ENCODE measurements at regions not wholly inside any gene's neighbourhood (a gene's known extent, or its start where the extent isn't known, plus 50 kb on each side); places are given as distances from the start of the nearest gene placed in this dataset.

DNA sequence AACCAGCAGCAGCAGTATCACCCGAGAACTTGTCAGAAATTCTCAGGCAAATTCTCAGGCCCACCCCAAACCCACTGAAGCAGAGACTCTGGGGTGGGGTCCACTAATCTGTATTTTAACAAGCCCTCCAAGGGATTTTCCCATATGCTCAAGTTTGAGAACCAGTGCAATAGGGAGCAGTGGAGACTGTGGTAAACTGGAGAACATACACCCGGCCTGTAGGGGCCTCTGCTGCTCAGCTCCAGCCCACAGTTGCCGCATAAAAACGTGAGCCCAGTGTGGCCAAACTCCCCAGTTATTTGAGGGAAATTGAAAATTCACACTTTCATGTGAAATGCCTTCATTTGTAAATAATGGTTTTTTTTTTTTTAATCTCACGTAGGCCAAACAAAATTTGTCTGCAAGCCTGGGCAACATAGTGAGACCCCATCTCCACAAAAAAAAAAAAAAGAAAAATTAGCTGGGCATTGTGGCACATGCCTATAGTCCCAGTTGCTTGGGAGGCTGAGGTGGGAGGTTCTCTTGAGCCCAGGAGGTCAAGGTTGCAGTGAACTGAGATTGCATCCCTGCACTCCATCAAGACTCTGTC, 97.6 kb upstream of the ZMIZ1 start:
- Histone ChIP-seq H3K27me3 (ENCODE audit: control insufficient read depth, insufficient read depth, low read length) (no peaks in the 10 kb centered on the region; the same call in 1 of the 2 replicates), H3K27ac (ENCODE audit: low read depth, low read length) (no peak overlapping the region), H3K4me3 (ENCODE audit: low read depth, low read length) (no peak overlapping the region), H3K36me3 (ENCODE audit: control insufficient read depth, insufficient read depth, low read length) (no peaks in the 10 kb centered on the region), H3K4me1 (ENCODE audit: control insufficient read depth, insufficient read depth, low read length) (peaks cover 22% of the 10 kb centered on the region), H3K9ac (ENCODE audit: low read depth, low read length) (no peak overlapping the region), H3K9me3 (ENCODE audit: control insufficient read depth, insufficient read depth, low read length) (no peaks in the 10 kb centered on the region)

DNA sequence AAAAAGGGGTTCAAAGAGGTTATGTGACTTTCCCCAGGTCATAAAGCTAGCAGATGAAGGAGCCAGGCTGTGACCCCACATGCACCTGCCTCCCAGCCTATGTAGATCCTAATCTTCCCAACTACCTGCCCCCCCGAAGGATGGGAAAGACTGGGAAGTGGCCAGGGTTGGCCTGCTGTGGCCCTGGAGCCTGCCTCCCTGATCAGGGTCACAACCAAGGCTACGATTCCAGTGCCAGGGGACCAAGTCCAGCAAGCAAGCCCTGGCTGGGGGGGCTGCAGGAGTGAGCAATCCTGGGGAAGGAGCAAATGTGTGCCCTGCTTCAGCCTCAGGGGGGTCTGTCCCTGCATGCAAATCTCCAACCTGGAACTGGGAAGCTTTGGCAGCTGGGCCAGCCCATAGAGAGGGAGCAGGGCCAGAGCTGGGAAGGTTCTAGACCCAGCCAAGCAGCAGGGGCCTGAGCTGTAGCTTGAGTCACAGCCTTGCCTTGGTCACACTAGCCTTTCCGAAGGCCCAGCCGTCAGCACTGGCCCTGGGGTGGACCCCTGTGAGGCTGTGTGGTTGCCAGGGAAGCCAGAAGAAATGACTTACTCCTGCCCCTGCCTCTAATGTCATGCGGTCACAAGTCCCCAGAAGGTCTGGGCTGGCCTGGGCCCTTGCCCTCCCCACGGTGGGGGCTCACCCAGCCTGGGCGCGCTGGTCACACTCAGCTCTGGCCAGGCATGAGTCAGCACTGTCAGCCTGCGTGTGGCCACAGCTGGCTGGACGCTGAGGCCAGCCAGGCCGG, 96.4 kb upstream of the ZMIZ1 start:
- Histone ChIP-seq H3K27ac (ENCODE audit: low read depth, low read length) (peak overlapping the region; percentile 98), H3K36me3 (ENCODE audit: control insufficient read depth, insufficient read depth, low read length) (no peaks in the 10 kb centered on the region), H3K27me3 (ENCODE audit: control insufficient read depth, insufficient read depth, low read length) (no peaks in the 10 kb centered on the region; the same call in 1 of the 2 replicates), H3K9ac (ENCODE audit: low read depth, low read length) (no peak overlapping the region), H3K9me3 (ENCODE audit: control insufficient read depth, insufficient read depth, low read length) (no peaks in the 10 kb centered on the region), H3K4me3 (ENCODE audit: low read depth, low read length) (no peak overlapping the region), H3K4me1 (ENCODE audit: control insufficient read depth, insufficient read depth, low read length) (peaks cover 22% of the 10 kb centered on the region)

DNA sequence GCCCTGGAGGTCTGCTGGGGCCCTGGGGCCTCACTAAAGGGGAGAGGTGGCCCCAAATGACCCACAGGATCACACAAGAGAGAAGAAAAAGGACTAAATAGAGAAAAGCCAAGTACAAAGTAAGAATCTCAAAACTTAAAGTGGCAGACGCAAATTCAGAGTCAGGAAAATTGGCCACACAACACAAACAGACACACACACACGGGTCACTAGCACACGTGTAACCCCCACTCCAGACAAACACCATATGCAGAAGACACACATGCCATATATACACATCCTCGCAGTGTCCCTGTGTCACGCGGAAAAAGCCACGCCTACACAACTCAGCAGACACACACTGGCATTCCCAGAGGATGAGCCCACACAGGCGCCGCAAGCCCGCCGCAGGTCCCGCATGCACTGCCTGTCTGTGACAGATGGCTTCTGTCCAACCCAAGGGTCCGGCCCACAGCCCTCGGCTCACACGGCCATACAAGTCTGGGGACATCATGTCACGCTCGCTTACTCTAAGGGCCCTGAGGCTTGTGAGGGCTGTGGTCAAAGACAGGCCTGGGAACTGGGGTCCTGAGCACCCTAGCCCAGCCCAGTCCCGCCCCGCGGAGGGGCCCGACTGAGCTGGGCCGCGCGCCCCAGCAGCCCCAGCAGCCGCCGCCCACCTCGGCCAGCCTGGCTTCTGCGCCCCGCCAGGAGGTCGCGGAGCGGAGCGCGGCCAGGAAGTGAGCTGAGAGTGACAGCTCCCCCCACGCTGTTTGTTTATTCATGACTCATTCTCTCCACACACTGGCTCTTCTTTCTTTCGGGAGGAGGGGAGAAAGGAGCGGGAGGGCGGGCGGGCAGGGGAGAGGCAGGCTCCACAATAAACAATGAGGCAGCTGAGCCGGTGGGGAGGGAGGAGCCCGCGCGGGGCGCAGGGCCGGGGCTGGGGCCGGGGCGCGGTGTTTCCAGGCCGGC, 95.5 kb upstream of the ZMIZ1 start:
- Histone ChIP-seq H3K4me3 (ENCODE audit: low read depth, low read length) (peak overlapping the region; percentile 61), H3K4me1 (ENCODE audit: control insufficient read depth, insufficient read depth, low read length) (peaks cover 22% of the 10 kb centered on the region), H3K27me3 (ENCODE audit: control insufficient read depth, insufficient read depth, low read length) (no peaks in the 10 kb centered on the region; the same call in 1 of the 2 replicates), H3K27ac (ENCODE audit: low read depth, low read length) (peak overlapping the region; percentile 98), H3K9ac (ENCODE audit: low read depth, low read length) (peak overlapping the region; percentile 36), H3K9me3 (ENCODE audit: control insufficient read depth, insufficient read depth, low read length) (no peaks in the 10 kb centered on the region), H3K36me3 (ENCODE audit: control insufficient read depth, insufficient read depth, low read length) (no peaks in the 10 kb centered on the region)

DNA sequence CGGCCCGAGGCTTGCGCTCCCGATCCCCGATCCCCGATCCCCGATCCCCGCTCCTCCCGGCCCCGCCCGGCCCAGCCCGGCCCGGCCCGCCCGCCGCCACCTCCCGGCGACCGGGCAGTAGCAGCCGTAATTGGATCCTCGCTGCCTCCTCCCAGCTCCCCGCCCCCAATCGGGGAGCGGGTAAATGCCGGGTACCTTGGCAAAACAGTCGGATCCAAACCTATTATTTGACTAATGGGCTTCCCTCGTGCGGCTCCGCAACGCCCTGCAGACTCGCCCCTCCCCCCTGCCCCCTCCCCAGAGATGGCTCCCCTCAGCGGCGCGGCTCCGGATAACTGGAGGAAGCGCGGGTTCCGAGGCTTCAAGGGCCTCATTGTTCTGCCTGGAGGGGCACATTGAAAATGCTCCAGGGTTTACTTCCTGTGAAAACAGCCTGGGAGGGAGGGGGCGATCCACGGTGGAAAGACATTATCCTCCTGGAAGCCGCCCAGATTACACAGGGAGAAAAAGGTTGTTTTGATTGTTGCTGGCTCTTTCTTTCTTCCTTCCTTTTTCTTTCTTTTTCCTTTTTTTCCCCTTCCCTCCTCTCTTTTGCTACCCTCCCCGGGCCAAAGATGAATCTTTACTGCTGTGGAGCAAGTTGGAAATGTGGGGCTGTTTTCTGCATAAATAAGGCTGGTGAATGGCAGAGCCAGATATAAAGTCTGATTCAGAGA, 94.7 kb upstream of the ZMIZ1 start:
- H3K9ac ChIP-seq (ENCODE audit: low read depth, low read length), result peak overlapping the region; percentile 80
- H3K9me3 ChIP-seq (ENCODE audit: control insufficient read depth, insufficient read depth, low read length), result no peaks in the 10 kb centered on the region
- H3K4me1 ChIP-seq (ENCODE audit: control insufficient read depth, insufficient read depth, low read length), result peaks cover 22% of the 10 kb centered on the region
- H3K36me3 ChIP-seq (ENCODE audit: control insufficient read depth, insufficient read depth, low read length), result no peaks in the 10 kb centered on the region
- peak overlapping the region; percentile 53 for H3K4me3 ChIP-seq (ENCODE audit: low read depth, low read length)
- no peaks in the 10 kb centered on the region; the same call in 1 of the 2 replicates for H3K27me3 ChIP-seq (ENCODE audit: control insufficient read depth, insufficient read depth, low read length)
- peak overlapping the region; percentile 98 for H3K27ac ChIP-seq (ENCODE audit: low read depth, low read length)

DNA sequence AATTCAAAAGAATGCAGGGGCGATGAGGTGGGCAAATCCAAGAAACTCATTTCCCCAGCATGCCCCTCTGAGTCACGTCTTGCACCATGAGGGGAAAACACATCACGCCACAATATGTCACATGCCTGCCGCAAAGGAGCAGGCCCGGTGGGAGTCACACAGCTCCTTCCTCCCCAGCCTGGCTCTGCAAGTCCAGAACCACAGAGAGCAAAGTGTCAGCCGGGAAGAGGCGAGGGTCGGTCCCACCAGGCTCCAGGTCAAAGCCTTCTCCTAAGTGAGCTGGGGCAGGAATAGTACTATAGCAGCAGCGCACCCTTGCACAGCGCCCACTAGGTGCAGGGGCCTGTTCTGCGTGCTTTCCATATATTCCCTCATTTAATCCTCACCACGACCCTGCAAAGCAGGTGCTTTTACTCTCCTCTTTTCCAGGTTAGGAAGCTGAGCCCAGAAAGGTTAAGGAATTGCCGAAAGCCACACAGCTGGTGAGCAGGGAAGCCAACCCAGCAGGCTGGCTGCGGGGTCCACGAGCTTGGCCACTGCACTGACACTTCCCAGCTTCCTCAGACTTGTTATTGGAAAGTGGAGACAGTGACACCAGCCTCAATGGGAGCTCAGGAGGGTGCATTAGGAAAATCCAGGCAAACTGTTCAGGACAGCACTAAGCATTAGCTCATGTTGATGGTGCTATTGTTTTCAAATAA, 94.0 kb upstream of the ZMIZ1 start:
- Histone ChIP-seq H3K9me3 (ENCODE audit: control insufficient read depth, insufficient read depth, low read length) (no peaks in the 10 kb centered on the region), H3K27me3 (ENCODE audit: control insufficient read depth, insufficient read depth, low read length) (no peaks in the 10 kb centered on the region; the same call in 1 of the 2 replicates), H3K4me3 (ENCODE audit: low read depth, low read length) (peak overlapping the region; percentile 53), H3K36me3 (ENCODE audit: control insufficient read depth, insufficient read depth, low read length) (no peaks in the 10 kb centered on the region), H3K9ac (ENCODE audit: low read depth, low read length) (peak overlapping the region; percentile 80; the same call in 1 of the 2 replicates), H3K27ac (ENCODE audit: low read depth, low read length) (peak overlapping the region; percentile 98), H3K4me1 (ENCODE audit: control insufficient read depth, insufficient read depth, low read length) (peaks cover 22% of the 10 kb centered on the region)

DNA sequence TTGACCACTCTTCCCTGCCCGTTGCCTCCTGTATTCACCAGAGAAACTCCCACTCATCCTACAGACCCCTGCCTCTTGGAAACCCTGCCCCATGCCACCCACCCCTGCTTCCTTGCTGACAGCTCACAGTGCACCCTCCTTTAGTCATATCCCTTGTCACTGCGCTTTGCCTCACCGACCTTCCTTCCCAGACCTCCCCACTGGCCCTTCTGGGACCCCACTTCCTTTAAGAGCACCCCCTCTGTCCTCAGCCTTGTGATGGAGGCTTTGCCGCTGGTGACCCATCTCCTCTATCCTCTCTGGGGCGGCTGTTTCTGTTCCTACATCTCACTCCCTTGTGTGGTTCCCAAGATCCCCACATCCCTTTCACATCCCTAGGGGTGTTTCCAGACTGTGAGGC, 92.8 kb upstream of the ZMIZ1 start:
- no peaks in the 10 kb centered on the region for H3K9me3 ChIP-seq (ENCODE audit: control insufficient read depth, insufficient read depth, low read length)
- H3K36me3 ChIP-seq (ENCODE audit: control insufficient read depth, insufficient read depth, low read length), result no peaks in the 10 kb centered on the region
- H3K4me3 ChIP-seq (ENCODE audit: low read depth, low read length), result no peak overlapping the region
- H3K27me3 ChIP-seq (ENCODE audit: control insufficient read depth, insufficient read depth, low read length), result no peaks in the 10 kb centered on the region
- H3K9ac ChIP-seq (ENCODE audit: low read depth, low read length), result no peak overlapping the region
- peaks cover 22% of the 10 kb centered on the region for H3K4me1 ChIP-seq (ENCODE audit: control insufficient read depth, insufficient read depth, low read length)
- H3K27ac ChIP-seq (ENCODE audit: low read depth, low read length), result no peak overlapping the region

DNA sequence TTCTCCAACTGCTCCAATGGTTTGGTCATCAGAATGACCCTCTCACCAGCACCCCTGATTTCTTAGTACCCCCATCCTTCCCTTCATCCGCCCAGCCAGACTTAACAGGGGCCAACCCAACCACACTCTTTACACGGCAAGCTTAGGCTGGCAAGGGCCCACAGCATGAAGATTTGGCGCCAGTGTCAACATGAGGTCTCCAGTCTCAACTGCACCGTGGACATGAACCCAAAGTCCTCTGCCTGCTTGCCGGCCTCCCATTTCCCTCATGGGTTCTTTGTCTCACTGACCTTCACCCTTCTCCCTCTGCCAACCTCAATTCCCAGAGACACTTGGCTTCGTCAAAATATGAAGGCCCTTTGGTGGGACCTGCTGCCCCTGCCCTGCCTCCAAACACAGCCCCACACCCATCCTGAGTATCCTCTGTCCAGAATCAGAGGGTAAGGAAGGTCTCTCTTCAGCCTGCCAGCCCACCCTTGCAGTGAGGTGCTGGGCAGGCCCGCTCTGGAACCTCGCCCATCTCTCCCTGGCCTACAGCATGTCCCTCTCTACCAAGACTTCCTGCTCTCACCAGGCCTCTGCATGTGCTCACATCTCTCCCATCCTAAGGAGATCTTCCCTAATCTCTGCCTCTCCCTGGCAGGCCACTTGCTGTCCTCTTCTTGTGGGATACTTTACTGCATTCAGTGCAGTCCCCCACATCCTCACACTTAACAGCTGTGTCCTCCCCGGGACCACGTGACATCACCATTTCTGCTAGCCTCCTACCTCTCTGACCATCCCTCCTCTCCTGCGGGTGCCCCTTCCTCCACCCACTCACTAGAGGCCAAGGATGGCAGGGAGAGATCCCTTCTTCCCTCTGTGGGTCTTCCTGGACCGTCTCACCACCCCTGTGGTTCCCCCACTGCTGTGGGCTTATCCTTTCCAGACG, 91.7 kb upstream of the ZMIZ1 start:
- H3K27ac ChIP-seq (ENCODE audit: low read depth, low read length), result no peak overlapping the region
- no peak overlapping the region for H3K4me3 ChIP-seq (ENCODE audit: low read depth, low read length)
- no peak overlapping the region for H3K9ac ChIP-seq (ENCODE audit: low read depth, low read length)
- H3K27me3 ChIP-seq (ENCODE audit: control insufficient read depth, insufficient read depth, low read length), result no peaks in the 10 kb centered on the region
- H3K36me3 ChIP-seq (ENCODE audit: control insufficient read depth, insufficient read depth, low read length), result no peaks in the 10 kb centered on the region
- no peaks in the 10 kb centered on the region for H3K9me3 ChIP-seq (ENCODE audit: control insufficient read depth, insufficient read depth, low read length)
- peaks cover 22% of the 10 kb centered on the region for H3K4me1 ChIP-seq (ENCODE audit: control insufficient read depth, insufficient read depth, low read length)

DNA sequence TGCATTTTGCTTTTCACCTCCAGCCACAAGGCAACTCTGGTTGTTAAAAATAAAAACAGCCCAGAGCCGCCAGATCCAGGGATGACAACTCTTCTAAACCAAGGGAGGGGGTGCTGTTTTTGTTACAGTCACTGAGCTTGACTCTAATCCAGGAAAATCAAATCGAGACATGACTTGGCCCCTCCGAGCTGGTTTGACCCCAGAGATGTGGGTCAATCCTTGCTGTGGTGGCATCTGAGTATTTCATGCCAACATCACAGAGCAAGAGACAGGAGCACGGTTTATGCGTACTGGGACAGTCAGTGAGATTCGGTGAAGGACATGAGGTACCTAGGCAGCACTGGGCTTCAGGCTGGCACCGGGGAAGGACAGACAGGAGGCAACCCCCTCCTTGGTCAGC, 88.8 kb upstream of the ZMIZ1 start:
- no peaks in the 10 kb centered on the region for H3K36me3 ChIP-seq (ENCODE audit: control insufficient read depth, insufficient read depth, low read length)
- no peak overlapping the region for H3K4me3 ChIP-seq (ENCODE audit: low read depth, low read length)
- no peak overlapping the region for H3K9ac ChIP-seq (ENCODE audit: low read depth, low read length)
- no peak overlapping the region for H3K27ac ChIP-seq (ENCODE audit: low read depth, low read length)
- H3K27me3 ChIP-seq (ENCODE audit: control insufficient read depth, insufficient read depth, low read length), result no peaks in the 10 kb centered on the region
- peaks cover 5% of the 10 kb centered on the region; the same call in 1 of the 2 replicates for H3K4me1 ChIP-seq (ENCODE audit: control insufficient read depth, insufficient read depth, low read length)
- no peaks in the 10 kb centered on the region for H3K9me3 ChIP-seq (ENCODE audit: control insufficient read depth, insufficient read depth, low read length)

DNA sequence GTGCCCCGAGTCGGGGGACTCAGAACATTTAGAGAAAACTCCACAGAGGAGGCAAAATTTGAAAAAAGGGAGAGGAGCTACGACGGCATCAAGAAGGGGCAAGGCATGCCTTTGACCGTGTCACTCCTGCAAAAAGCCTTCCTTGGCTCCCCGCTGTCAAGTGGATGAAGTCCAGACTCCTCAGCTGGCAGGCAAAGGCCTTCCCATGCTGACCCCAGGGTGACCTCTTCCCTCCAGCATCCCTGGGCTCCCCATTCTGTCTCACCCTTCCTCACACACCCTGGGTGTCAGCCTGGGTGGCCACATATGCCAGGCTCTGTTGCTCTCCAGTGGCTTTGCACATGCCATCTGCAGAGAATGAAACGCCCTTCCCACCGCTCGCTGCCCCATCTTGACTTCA, 88.4 kb upstream of the ZMIZ1 start:
- no peak overlapping the region for H3K4me3 ChIP-seq (ENCODE audit: low read depth, low read length)
- no peaks in the 10 kb centered on the region for H3K9me3 ChIP-seq (ENCODE audit: control insufficient read depth, insufficient read depth, low read length)
- no peaks in the 10 kb centered on the region for H3K36me3 ChIP-seq (ENCODE audit: control insufficient read depth, insufficient read depth, low read length)
- H3K9ac ChIP-seq (ENCODE audit: low read depth, low read length), result no peak overlapping the region
- H3K27ac ChIP-seq (ENCODE audit: low read depth, low read length), result no peak overlapping the region
- H3K4me1 ChIP-seq (ENCODE audit: control insufficient read depth, insufficient read depth, low read length), result peaks cover 6% of the 10 kb centered on the region
- no peaks in the 10 kb centered on the region for H3K27me3 ChIP-seq (ENCODE audit: control insufficient read depth, insufficient read depth, low read length)
